IMR-90 (cell line): ENCODE measurements at regions not wholly inside any gene's neighbourhood (a gene's known extent, or its start where the extent isn't known, plus 50 kb on each side); places are given as distances from the start of the nearest gene placed in this dataset.

Source experiments
- RAD21 ChIP-seq: IDR thresholded peaks from 2 replicates; pipeline ENCODE4 v1.6.1; 2012; ENCODE audit warnings: low read length, improper control_type of control experiment
- TF ChIP-seq, protein P1 (sequence below): conservative IDR thresholded peaks from 2 replicates; pipeline ENCODE4 v1.5.1; 2012; ENCODE audit warnings: mild to moderate bottlenecking, low read depth, low read length, improper control_type of control experiment

DNA sequence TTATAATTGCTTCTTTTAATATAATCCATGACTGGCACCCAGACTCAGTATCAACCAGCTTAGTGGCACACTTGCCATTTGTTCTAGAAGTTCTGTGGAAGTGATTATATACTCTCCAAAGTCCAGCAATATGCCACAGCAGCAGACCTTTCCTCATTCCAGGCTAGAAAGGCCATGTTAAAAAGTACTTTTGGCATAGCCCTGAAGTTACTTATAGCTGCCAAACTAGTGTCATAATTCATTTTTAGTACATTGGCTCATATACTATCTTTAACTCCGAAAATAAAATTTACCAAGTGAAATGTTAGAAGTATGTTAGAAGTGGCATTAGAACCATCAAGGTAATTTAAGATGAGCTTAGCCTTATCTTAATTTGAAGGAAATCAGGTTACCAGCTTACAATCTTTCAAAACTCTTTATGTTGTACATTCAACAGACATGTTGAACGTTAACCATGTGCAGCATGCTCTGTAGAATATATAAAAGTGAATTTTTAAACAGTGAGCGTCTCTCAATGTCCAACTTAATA is 714.2 kb upstream of the LCORL start:
- TF ChIP-seq, protein P1, sequence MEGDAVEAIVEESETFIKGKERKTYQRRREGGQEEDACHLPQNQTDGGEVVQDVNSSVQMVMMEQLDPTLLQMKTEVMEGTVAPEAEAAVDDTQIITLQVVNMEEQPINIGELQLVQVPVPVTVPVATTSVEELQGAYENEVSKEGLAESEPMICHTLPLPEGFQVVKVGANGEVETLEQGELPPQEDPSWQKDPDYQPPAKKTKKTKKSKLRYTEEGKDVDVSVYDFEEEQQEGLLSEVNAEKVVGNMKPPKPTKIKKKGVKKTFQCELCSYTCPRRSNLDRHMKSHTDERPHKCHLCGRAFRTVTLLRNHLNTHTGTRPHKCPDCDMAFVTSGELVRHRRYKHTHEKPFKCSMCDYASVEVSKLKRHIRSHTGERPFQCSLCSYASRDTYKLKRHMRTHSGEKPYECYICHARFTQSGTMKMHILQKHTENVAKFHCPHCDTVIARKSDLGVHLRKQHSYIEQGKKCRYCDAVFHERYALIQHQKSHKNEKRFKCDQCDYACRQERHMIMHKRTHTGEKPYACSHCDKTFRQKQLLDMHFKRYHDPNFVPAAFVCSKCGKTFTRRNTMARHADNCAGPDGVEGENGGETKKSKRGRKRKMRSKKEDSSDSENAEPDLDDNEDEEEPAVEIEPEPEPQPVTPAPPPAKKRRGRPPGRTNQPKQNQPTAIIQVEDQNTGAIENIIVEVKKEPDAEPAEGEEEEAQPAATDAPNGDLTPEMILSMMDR: no peak
- no peak for TF ChIP-seq RAD21
